Fibroblast of lung (primary cell): ENCODE measurements at regions not wholly inside any gene's neighbourhood (a gene's known extent, or its start where the extent isn't known, plus 50 kb on each side); places are given as distances from the start of the nearest gene placed in this dataset.

Experiments used
- DNase-seq, 2 donors: peaks; one replicate each; pipeline versions ENCODE4 v3.0.0 to v3.0.0-alpha.2; 2010; ENCODE audit warnings: low read depth in 2 of 2
- H2AFZ ChIP-seq: 2 replicates; pipeline ENCODE4 v1.5.1; 2012; ENCODE audit warnings: low read length, control low read depth, inconsistent platforms
- H3K27ac ChIP-seq: 2 replicates; pipeline ENCODE4 v1.5.1; 2011; ENCODE audit warnings: low read length, control low read depth; ENCODE audit not compliant: insufficient read depth
- H3K27me3 ChIP-seq: 2 replicates; pipeline ENCODE4 v1.5.1; 2011; ENCODE audit warnings: mild to moderate bottlenecking, low read length; ENCODE audit not compliant: control insufficient read depth, insufficient read depth
- H3K36me3 ChIP-seq: 2 replicates; pipeline ENCODE4 v1.5.1; 2011; ENCODE audit warnings: low read length; ENCODE audit not compliant: control insufficient read depth, insufficient read depth
- H3K4me1 ChIP-seq: 2 replicates; pipeline ENCODE4 v1.5.1; 2011; ENCODE audit warnings: low read length; ENCODE audit not compliant: control insufficient read depth, insufficient read depth; ENCODE audit errors: extremely low read depth
- H3K4me2 ChIP-seq: 2 replicates; pipeline ENCODE4 v1.5.1; 2011; ENCODE audit warnings: low read length, control low read depth; ENCODE audit not compliant: insufficient read depth; ENCODE audit errors: extremely low read depth
- H3K4me3 ChIP-seq, 4 experiments: fragments of 200-600 bp in 1 of 4; sonication (generic) in 1 of 4; replicated peaks in 1 of 4; 2 replicates each; pipeline ENCODE4 v1.5.1; 2011 to 2016; ENCODE audit warnings: low read length in 4 of 4, low read depth in 3 of 4, mild to moderate bottlenecking in 3 of 4, control low read depth in 2 of 4, inconsistent platforms in 1 of 4, mixed read lengths in 1 of 4; ENCODE audit not compliant: insufficient read depth in 1 of 4; ENCODE audit errors: control extremely low read depth in 1 of 4
- H3K79me2 ChIP-seq: 2 replicates; pipeline ENCODE4 v1.5.1; 2012; ENCODE audit warnings: mild to moderate bottlenecking, low read length, inconsistent platforms; ENCODE audit not compliant: control insufficient read depth, insufficient read depth
- H3K9ac ChIP-seq: 2 replicates; pipeline ENCODE4 v1.5.1; 2011; ENCODE audit warnings: mild to moderate bottlenecking, low read length, control low read depth; ENCODE audit not compliant: insufficient read depth
- H3K9me3 ChIP-seq: 2 replicates; pipeline ENCODE4 v1.5.1; 2012; ENCODE audit warnings: low read depth, low read length; ENCODE audit not compliant: control insufficient read depth, insufficient read depth
- H4K20me1 ChIP-seq: 2 replicates; pipeline ENCODE4 v1.5.1; 2011; ENCODE audit warnings: low read length; ENCODE audit not compliant: control insufficient read depth, insufficient read depth; ENCODE audit errors: extremely low read depth
- EZH2 ChIP-seq: IDR thresholded peaks from 2 replicates; pipeline ENCODE4 v1.5.1; 2012; ENCODE audit warnings: low read length, control low read depth, mild to moderate bottlenecking; ENCODE audit errors: missing control alignments
- TF ChIP-seq, protein P1 (sequence below), 2 donors: IDR thresholded peaks in 1 of 2; conservative IDR thresholded peaks in 1 of 2; 1 replicate in 1 of 2; 2 replicates in 1 of 2; pipeline ENCODE4 v1.5.1; 2011 to 2012; ENCODE audit warnings: low read length in 2 of 2, control low read depth in 1 of 2, inconsistent platforms in 1 of 2, low read depth in 1 of 2, mild to moderate bottlenecking in 1 of 2

DNA sequence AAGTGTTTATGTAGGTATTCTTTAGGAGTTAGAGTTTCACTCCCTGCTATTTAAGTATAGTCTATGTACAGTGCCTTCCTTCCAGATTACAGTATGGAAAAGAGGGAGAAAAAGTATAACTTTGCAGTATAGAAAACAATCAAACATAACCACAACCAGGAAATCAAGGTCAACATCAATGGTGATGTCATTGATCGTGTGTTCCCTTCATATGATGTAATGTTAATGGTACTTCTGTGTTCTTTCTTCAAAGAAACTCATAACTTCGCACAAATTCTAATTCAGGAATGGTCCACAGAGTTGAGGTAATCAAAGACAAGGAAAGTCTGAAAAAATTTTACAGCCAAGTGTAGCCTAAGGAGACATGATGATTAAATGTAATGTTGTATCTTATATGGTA, 961.1 kb upstream of the EDIL3 start:
- no peak for TF ChIP-seq EZH2
- TF ChIP-seq, protein P1, sequence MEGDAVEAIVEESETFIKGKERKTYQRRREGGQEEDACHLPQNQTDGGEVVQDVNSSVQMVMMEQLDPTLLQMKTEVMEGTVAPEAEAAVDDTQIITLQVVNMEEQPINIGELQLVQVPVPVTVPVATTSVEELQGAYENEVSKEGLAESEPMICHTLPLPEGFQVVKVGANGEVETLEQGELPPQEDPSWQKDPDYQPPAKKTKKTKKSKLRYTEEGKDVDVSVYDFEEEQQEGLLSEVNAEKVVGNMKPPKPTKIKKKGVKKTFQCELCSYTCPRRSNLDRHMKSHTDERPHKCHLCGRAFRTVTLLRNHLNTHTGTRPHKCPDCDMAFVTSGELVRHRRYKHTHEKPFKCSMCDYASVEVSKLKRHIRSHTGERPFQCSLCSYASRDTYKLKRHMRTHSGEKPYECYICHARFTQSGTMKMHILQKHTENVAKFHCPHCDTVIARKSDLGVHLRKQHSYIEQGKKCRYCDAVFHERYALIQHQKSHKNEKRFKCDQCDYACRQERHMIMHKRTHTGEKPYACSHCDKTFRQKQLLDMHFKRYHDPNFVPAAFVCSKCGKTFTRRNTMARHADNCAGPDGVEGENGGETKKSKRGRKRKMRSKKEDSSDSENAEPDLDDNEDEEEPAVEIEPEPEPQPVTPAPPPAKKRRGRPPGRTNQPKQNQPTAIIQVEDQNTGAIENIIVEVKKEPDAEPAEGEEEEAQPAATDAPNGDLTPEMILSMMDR (conservative IDR thresholded peaks at IDR 0.05 in 1 of 2, IDR thresholded peaks at IDR 0.05 in 1 of 2; ENCODE audit: low read depth in 1 of 2, low read length in 2 of 2), result no peak
- no peak overlapping the region for H2AFZ ChIP-seq
- H3K27me3 ChIP-seq, result no peaks in the 10 kb centered on the region
- H4K20me1 ChIP-seq, result no peaks in the 10 kb centered on the region
- no peaks in the 10 kb centered on the region for H3K4me1 ChIP-seq
- H3K4me3 ChIP-seq, result no peak overlapping the region
- H3K9ac ChIP-seq, result no peak overlapping the region
- no peaks in the 10 kb centered on the region for H3K9me3 ChIP-seq
- DNase-seq, result no peak
- H3K4me2 ChIP-seq, result no peak overlapping the region
- H3K36me3 ChIP-seq, result no peaks in the 10 kb centered on the region
- H3K79me2 ChIP-seq, result no peaks in the 10 kb centered on the region
- no peak overlapping the region for H3K27ac ChIP-seq

GRCh38 chr5:85357309-85357708, 972.6 kb upstream of the EDIL3 start:
- Histone ChIP-seq H4K20me1 (no peaks in the 10 kb centered on the region), H3K4me1 (no peaks in the 10 kb centered on the region), H3K9ac (no peak overlapping the region), H2AFZ (no peak overlapping the region), H3K36me3 (no peaks in the 10 kb centered on the region), H3K27me3 (no peaks in the 10 kb centered on the region), H3K27ac (no peak overlapping the region), H3K79me2 (no peaks in the 10 kb centered on the region), H3K4me2 (no peak overlapping the region), H3K4me3 (no peak overlapping the region), H3K9me3 (no peaks in the 10 kb centered on the region)
- TF ChIP-seq EZH2, result no peak
- TF ChIP-seq, protein P1 (conservative IDR thresholded peaks at IDR 0.05 in 1 of 2, IDR thresholded peaks at IDR 0.05 in 1 of 2; ENCODE audit: low read depth in 1 of 2, low read length in 2 of 2), result no peak
- DNase-seq, result no peak

- Histone ChIP-seq H3K27ac (no peak overlapping the region), H3K4me3 (no peak overlapping the region), H3K36me3 (no peaks in the 10 kb centered on the region), H2AFZ (no peak overlapping the region), H3K4me2 (no peak overlapping the region), H3K79me2 (no peaks in the 10 kb centered on the region), H3K9ac (no peak overlapping the region), H4K20me1 (no peaks in the 10 kb centered on the region), H3K4me1 (no peaks in the 10 kb centered on the region), H3K27me3 (no peaks in the 10 kb centered on the region), H3K9me3 (no peaks in the 10 kb centered on the region)
- peak in 1 of 2 donors; percentile 4 for DNase-seq
- TF ChIP-seq, protein P1 (conservative IDR thresholded peaks at IDR 0.05 in 1 of 2, IDR thresholded peaks at IDR 0.05 in 1 of 2; ENCODE audit: low read depth in 1 of 2, low read length in 2 of 2), result no peak
- TF ChIP-seq EZH2, result no peak
Measured at GRCh38 chr5:85375525-85375924, 990.8 kb upstream of the EDIL3 start.
